ENCODE measurements at regions not wholly inside any gene's neighbourhood (a gene's known extent, or its start where the extent isn't known, plus 50 kb on each side); places are given as distances from the start of the nearest gene placed in this dataset.

DNA sequence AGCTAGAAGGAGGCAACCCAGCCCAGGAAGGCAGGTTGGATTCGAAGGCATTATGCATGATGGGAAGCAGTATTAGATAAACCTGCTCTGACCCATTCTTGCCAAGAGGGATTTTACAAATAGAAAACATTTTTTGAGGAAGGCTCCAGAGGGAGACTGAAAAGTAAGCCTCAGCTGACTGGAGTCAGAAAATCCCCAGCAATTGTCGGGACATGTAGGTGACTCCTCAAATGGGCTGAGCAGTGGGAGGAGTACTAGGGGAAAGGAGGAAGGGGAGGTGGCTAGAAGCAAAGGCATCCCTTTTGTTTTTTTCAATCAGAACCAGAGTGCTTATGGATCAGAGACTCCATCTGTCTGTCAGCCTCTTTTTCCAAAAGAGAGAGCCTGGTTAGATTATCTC, 138.1 kb upstream of the NTF3 start (continued):
- no peak for TF ChIP-seq JUNB (IDR thresholded peaks at IDR 0.05; ENCODE audit: unreplicated experiment)

DNA sequence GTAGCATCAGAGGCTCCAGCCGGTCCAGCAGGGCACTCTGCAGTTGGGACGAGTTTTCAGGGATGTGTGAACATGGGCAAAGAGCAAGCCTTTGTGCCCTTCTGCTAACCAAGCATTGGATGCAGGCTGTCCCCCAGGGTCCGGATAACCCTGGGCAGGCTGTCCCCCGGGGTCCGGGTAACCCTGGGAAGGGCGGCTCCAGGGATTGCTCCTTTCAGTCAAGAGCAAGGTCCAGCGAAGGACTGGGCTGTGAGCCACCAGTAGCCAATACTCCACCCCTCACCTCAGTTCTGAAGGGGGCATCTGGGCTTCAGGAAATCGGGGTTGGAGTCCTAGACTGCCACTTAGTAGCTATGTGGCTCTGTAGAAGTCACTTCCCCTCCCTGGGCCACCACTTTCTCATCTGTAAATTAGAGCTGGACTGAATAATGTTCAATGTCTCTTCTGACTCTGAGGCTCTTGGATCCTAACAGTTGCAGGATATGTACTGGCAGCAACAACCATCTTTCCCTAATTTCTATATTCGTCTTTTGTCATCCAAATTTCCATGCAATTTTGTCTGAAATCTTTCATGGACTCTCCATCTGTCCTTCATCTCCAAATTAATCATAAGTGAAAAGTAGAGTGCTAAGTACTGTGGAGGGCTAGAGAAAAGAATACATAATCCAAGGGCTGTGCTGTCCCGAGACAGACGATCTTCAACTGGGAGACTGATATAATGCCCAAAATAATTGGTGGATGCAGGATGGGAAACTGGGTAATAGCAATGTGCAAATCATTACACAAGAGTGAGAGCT, 137.4 kb upstream of the NTF3 start:
- TF ChIP-seq POLR2AphosphoS5 (IDR thresholded peaks at IDR 0.05; ENCODE audit: low read depth) (no peak), ETS1 (IDR thresholded peaks at IDR 0.05) (no peak), ZNF114 (CRISPR knock-in tag; IDR thresholded peaks at IDR 0.05) (no peak), STAT1 (IDR thresholded peaks at IDR 0.05; ENCODE audit: unreplicated experiment) (no peak), JUNB (IDR thresholded peaks at IDR 0.05; ENCODE audit: unreplicated experiment) (no peak), CREB1 (CRISPR knock-in tag; IDR thresholded peaks at IDR 0.05; ENCODE audit: low read depth) (no peak), EZH2phosphoT487 (IDR thresholded peaks at IDR 0.05; ENCODE audit: unreplicated experiment) (no peak), ZNF331 (CRISPR knock-in tag; IDR thresholded peaks at IDR 0.05; ENCODE audit: low read depth) (no peak)
- TF ChIP-seq, protein P1, sequence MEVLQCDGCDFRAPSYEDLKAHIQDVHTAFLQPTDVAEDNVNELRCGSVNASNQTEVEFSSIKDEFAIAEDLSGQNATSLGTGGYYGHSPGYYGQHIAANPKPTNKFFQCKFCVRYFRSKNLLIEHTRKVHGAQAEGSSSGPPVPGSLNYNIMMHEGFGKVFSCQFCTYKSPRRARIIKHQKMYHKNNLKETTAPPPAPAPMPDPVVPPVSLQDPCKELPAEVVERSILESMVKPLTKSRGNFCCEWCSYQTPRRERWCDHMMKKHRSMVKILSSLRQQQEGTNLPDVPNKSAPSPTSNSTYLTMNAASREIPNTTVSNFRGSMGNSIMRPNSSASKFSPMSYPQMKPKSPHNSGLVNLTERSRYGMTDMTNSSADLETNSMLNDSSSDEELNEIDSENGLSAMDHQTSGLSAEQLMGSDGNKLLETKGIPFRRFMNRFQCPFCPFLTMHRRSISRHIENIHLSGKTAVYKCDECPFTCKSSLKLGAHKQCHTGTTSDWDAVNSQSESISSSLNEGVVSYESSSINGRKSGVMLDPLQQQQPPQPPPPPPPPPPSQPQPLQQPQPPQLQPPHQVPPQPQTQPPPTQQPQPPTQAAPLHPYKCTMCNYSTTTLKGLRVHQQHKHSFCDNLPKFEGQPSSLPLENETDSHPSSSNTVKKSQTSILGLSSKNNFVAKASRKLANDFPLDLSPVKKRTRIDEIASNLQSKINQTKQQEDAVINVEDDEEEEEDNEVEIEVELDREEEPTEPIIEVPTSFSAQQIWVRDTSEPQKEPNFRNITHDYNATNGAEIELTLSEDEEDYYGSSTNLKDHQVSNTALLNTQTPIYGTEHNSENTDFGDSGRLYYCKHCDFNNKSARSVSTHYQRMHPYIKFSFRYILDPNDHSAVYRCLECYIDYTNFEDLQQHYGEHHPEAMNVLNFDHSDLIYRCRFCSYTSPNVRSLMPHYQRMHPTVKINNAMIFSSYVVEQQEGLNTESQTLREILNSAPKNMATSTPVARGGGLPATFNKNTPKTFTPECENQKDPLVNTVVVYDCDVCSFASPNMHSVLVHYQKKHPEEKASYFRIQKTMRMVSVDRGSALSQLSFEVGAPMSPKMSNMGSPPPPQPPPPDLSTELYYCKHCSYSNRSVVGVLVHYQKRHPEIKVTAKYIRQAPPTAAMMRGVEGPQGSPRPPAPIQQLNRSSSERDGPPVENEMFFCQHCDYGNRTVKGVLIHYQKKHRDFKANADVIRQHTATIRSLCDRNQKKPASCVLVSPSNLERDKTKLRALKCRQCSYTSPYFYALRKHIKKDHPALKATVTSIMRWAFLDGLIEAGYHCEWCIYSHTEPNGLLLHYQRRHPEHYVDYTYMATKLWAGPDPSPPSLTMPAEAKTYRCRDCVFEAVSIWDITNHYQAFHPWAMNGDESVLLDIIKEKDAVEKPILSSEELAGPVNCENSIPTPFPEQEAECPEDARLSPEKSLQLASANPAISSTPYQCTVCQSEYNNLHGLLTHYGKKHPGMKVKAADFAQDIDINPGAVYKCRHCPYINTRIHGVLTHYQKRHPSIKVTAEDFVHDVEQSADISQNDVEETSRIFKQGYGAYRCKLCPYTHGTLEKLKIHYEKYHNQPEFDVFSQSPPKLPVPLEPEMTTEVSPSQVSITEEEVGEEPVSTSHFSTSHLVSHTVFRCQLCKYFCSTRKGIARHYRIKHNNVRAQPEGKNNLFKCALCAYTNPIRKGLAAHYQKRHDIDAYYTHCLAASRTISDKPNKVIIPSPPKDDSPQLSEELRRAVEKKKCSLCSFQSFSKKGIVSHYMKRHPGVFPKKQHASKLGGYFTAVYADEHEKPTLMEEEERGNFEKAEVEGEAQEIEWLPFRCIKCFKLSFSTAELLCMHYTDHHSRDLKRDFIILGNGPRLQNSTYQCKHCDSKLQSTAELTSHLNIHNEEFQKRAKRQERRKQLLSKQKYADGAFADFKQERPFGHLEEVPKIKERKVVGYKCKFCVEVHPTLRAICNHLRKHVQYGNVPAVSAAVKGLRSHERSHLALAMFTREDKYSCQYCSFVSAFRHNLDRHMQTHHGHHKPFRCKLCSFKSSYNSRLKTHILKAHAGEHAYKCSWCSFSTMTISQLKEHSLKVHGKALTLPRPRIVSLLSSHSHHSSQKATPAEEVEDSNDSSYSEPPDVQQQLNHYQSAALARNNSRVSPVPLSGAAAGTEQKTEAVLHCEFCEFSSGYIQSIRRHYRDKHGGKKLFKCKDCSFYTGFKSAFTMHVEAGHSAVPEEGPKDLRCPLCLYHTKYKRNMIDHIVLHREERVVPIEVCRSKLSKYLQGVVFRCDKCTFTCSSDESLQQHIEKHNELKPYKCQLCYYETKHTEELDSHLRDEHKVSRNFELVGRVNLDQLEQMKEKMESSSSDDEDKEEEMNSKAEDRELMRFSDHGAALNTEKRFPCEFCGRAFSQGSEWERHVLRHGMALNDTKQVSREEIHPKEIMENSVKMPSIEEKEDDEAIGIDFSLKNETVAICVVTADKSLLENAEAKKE (CRISPR knock-in tag; IDR thresholded peaks at IDR 0.05) = no peak
- TF ChIP-seq, protein P2, sequence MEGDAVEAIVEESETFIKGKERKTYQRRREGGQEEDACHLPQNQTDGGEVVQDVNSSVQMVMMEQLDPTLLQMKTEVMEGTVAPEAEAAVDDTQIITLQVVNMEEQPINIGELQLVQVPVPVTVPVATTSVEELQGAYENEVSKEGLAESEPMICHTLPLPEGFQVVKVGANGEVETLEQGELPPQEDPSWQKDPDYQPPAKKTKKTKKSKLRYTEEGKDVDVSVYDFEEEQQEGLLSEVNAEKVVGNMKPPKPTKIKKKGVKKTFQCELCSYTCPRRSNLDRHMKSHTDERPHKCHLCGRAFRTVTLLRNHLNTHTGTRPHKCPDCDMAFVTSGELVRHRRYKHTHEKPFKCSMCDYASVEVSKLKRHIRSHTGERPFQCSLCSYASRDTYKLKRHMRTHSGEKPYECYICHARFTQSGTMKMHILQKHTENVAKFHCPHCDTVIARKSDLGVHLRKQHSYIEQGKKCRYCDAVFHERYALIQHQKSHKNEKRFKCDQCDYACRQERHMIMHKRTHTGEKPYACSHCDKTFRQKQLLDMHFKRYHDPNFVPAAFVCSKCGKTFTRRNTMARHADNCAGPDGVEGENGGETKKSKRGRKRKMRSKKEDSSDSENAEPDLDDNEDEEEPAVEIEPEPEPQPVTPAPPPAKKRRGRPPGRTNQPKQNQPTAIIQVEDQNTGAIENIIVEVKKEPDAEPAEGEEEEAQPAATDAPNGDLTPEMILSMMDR (conservative IDR thresholded peaks at IDR 0.05; ENCODE audit: low read depth in 2 of 2) = no peak
- TF ChIP-seq, protein P3, sequence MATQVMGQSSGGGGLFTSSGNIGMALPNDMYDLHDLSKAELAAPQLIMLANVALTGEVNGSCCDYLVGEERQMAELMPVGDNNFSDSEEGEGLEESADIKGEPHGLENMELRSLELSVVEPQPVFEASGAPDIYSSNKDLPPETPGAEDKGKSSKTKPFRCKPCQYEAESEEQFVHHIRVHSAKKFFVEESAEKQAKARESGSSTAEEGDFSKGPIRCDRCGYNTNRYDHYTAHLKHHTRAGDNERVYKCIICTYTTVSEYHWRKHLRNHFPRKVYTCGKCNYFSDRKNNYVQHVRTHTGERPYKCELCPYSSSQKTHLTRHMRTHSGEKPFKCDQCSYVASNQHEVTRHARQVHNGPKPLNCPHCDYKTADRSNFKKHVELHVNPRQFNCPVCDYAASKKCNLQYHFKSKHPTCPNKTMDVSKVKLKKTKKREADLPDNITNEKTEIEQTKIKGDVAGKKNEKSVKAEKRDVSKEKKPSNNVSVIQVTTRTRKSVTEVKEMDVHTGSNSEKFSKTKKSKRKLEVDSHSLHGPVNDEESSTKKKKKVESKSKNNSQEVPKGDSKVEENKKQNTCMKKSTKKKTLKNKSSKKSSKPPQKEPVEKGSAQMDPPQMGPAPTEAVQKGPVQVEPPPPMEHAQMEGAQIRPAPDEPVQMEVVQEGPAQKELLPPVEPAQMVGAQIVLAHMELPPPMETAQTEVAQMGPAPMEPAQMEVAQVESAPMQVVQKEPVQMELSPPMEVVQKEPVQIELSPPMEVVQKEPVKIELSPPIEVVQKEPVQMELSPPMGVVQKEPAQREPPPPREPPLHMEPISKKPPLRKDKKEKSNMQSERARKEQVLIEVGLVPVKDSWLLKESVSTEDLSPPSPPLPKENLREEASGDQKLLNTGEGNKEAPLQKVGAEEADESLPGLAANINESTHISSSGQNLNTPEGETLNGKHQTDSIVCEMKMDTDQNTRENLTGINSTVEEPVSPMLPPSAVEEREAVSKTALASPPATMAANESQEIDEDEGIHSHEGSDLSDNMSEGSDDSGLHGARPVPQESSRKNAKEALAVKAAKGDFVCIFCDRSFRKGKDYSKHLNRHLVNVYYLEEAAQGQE (IDR thresholded peaks at IDR 0.05; ENCODE audit: unreplicated experiment) = no peak
- H3F3A ChIP-seq (replicated peaks; ENCODE audit: low read depth) = no peaks in the 10 kb centered on the region
- no peaks in the 10 kb centered on the region; the same call in 1 of the 2 replicates for H3K36me3 ChIP-seq (ENCODE audit: insufficient read depth)
- no peaks in the 10 kb centered on the region for H4K20me1 ChIP-seq (replicated peaks; ENCODE audit: insufficient read depth)
- H3K27ac ChIP-seq (ENCODE audit: low read depth) = no peak overlapping the region
- H2AFZ ChIP-seq = no peak overlapping the region
- Mint-ChIP-seq H3K4me3 (no peak overlapping the region), H3K27ac (no peak overlapping the region), H3K36me3 (ENCODE audit: low read depth) (peaks cover 13% of the 10 kb centered on the region; the same call in 2 of the 3 replicates), H3K27me3 (ENCODE audit: insufficient read depth, low read depth, poor library complexity) (peaks cover 3% of the 10 kb centered on the region), H3K4me1 (peaks cover 20% of the 10 kb centered on the region), H3K9me3 (peaks cover 8% of the 10 kb centered on the region; the same call in 2 of the 3 replicates)
- DNase-seq (ENCODE audit: low spot score) = no peak
- no peaks in the 10 kb centered on the region for H3K27me3 ChIP-seq (ENCODE audit: insufficient read depth)
- H3K9me2 ChIP-seq (ENCODE audit: insufficient read depth) = peaks cover 13% of the 10 kb centered on the region; the same call in 1 of the 2 replicates
- peaks cover 20% of the 10 kb centered on the region for H3K4me1 ChIP-seq (ENCODE audit: insufficient read depth)
- no peak overlapping the region for H3K4me2 ChIP-seq
- ATAC-seq = no peak
- H3K4me3 ChIP-seq = no peak overlapping the region
- no peaks in the 10 kb centered on the region for H3K79me2 ChIP-seq (replicated peaks; ENCODE audit: insufficient read depth)
